NT2/D1 (cell line): ENCODE measurements at regions not wholly inside any gene's neighbourhood (a gene's known extent, or its start where the extent isn't known, plus 50 kb on each side); places are given as distances from the start of the nearest gene placed in this dataset.

Experiments
- YY1 ChIP-seq: IDR thresholded peaks from 2 replicates; pipeline ENCODE4 v1.6.1; 2011; ENCODE audit not compliant: insufficient read length, insufficient read depth
- ZNF274 ChIP-seq: IDR thresholded peaks from 2 replicates; pipeline ENCODE4 v1.6.1; 2011; ENCODE audit warnings: mild to moderate bottlenecking, low read depth, low read length

DNA sequence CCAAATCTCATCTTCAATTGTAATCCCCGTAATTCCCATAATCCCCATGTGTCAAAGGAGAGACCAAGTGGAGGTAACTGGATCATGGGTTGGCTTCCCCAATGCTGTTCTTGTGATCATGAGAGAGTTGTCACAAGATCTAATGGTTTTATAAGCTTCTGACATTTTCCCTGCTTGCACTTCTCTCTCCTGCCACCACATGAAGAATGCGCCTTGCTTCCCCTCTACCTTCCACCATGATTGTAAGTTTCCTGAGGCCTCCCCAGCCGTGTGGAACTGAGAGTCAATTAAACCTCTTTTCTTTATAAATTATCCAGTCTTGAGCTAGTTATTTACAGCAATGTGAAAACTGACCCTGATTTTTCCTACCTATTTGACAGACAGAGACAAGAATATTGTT, 162.5 kb upstream of the SYT6 start:
- TF ChIP-seq ZNF274: no peak
- no peak for TF ChIP-seq YY1
